ENCODE measurements at regions not wholly inside any gene's neighbourhood (a gene's known extent, or its start where the extent isn't known, plus 50 kb on each side); places are given as distances from the start of the nearest gene placed in this dataset.

GRCh38 chr11:131248588-131248987 lies 121.8 kb upstream of the NTM start (continued):
- TF ChIP-seq FEZF1 (tag by site-specific recombination; IDR thresholded peaks at IDR 0.05): no peak
- TF ChIP-seq ZNF280C (tag by site-specific recombination; IDR thresholded peaks at IDR 0.05): no peak
- TF ChIP-seq ZNF473 (tag by site-specific recombination; IDR thresholded peaks at IDR 0.05): no peak
- TF ChIP-seq ZNF426 (tag by site-specific recombination; IDR thresholded peaks at IDR 0.05): no peak

GRCh38 chr11:131253142-131253655 lies 117.2 kb upstream of the NTM start:
- TF ChIP-seq HIC1 (tag by site-specific recombination; IDR thresholded peaks at IDR 0.05): no peak
- no peak for TF ChIP-seq TRIM28 (IDR thresholded peaks at IDR 0.05; ENCODE audit: borderline replicate concordance, low read length)
- TF ChIP-seq MEIS1 (CRISPR knock-in tag; IDR thresholded peaks at IDR 0.05; ENCODE audit: borderline replicate concordance): no peak
- no peak for TF ChIP-seq ZNF202 (tag by site-specific recombination; IDR thresholded peaks at IDR 0.05; ENCODE audit: borderline replicate concordance)
- TF ChIP-seq ZNF26 (tag by site-specific recombination; IDR thresholded peaks at IDR 0.05): no peak
- TF ChIP-seq ZNF621 (tag by site-specific recombination; IDR thresholded peaks at IDR 0.05): no peak
- TF ChIP-seq ZNF792 (tag by site-specific recombination; IDR thresholded peaks at IDR 0.05): no peak
- TF ChIP-seq ZBTB10 (tag by site-specific recombination; IDR thresholded peaks at IDR 0.05): no peak
- TF ChIP-seq HOXC10 (CRISPR knock-in tag; IDR thresholded peaks at IDR 0.05): no peak
- TF ChIP-seq ZNF654 (tag by site-specific recombination; IDR thresholded peaks at IDR 0.05; ENCODE audit: low read depth): no peak
- TF ChIP-seq ZBTB7A (tag by site-specific recombination; IDR thresholded peaks at IDR 0.05; ENCODE audit: low read depth): no peak
- TF ChIP-seq SETDB1 (IDR thresholded peaks at IDR 0.05; ENCODE audit: insufficient read length, low read length): no peak
- TF ChIP-seq ZNF513 (tag by site-specific recombination; IDR thresholded peaks at IDR 0.05): no peak
- TF ChIP-seq ZNF600 (tag by site-specific recombination; IDR thresholded peaks at IDR 0.05): no peak
- TF ChIP-seq ZSCAN4 (tag by site-specific recombination; IDR thresholded peaks at IDR 0.05): no peak
- no peak for TF ChIP-seq ZNF776 (tag by site-specific recombination; IDR thresholded peaks at IDR 0.05; ENCODE audit: borderline replicate concordance)
- no peak for TF ChIP-seq KLF9 (tag by site-specific recombination; IDR thresholded peaks at IDR 0.05; ENCODE audit: low read depth)
- Histone ChIP-seq H3K36me3 (ENCODE audit: control insufficient read depth in 2 of 2, insufficient read depth in 1 of 2, low read length in 2 of 2) (no peaks in the 10 kb centered on the region), H3K4me1 (ENCODE audit: control insufficient read depth, insufficient read depth, low read length) (no peaks in the 10 kb centered on the region; the same call in 1 of the 2 replicates), H3K27ac (ENCODE audit: extremely low read depth, low read depth, low read length) (no peak overlapping the region), H3K9me3 (ENCODE audit: control insufficient read depth, insufficient read depth, low read depth, low read length) (no peaks in the 10 kb centered on the region), H3K4me3 (ENCODE audit: low read depth, low read length) (no peak overlapping the region)
- POLR2A ChIA-PET: no interaction called here
- CTCF ChIA-PET: interaction anchor here (0.7 to 1.1 kb wide), 2 partner anchors 28 to 50 kb away, joined by 3 to 4 read pairs; no protein-coding TSS in a partner anchor

All from HEK293 (cell line).